ENCODE measurements at regions not wholly inside any gene's neighbourhood (a gene's known extent, or its start where the extent isn't known, plus 50 kb on each side); places are given as distances from the start of the nearest gene placed in this dataset.

DNA sequence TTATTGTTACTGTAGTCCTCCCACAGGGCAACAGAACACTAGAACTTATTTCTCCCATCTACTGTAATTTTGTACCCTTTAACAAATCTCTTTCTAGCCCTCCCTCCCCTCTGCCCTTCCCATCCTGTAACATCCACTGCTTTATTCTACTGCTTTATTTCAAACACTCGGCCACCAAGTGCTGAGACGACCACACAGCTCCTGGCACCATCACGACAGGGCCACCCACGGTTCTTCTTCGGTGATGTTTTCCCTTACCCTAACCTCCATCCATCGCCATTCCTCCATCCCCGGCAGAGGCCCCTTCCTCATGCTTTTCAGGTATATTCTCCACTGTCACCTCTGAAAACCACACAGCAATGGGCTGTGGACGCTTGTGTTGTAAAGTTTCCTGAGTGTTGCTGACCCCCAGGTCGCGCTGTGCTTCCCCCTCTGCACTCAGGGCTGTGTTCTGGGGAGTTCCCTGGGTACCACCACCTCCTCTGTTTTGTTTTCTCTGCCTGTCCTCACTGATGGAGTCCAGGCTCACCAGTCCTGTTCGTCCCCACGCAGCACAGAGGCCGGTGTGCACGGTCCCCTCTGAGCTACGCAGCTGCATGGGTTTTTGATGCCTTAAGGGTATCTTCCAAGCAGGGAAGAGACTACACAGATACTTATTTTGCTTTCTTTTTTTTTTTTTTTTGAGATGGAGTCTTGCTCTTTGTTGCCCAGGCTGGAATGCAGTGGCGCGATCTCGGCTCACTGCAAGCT, 207.2 kb upstream of the TMEM132C start:
- no peak for ATAC-seq
- no peaks in the 10 kb centered on the region for H3K36me3 ChIP-seq (ENCODE audit: control insufficient read depth in 2 of 2, insufficient read depth in 2 of 2, low read length in 1 of 2)
- no TSS peak for BruUV-seq (replicated peaks)
- ChIA-PET SMC1A (ENCODE audit: uncharacterized antibody, unreplicated experiment) (no interaction called here), POLR2A (no interaction called here), CTCF (no interaction called here), RAD21 (ENCODE audit: unreplicated experiment) (no interaction called here)
- no peak overlapping the region for H3K4me3 ChIP-seq
- no peak overlapping the region for H2AFZ ChIP-seq (ENCODE audit: control insufficient read depth, low read depth, low read length)
- H3K4me2 ChIP-seq (ENCODE audit: control insufficient read depth, insufficient read depth): no peak overlapping the region
- no peak for FAIRE-seq
- no peaks in the 10 kb centered on the region for H3K4me1 ChIP-seq (ENCODE audit: control insufficient read depth, insufficient read depth, low read length)
- intact Hi-C loops (cut with micrococcal nuclease; ENCODE audit: unreplicated experiment) (no loop called here), in situ Hi-C loops (cut with MboI) (no loop called here)
- H3K9me3 ChIP-seq (replicated peaks; ENCODE audit: control insufficient read depth, insufficient read depth, low read length): no peaks in the 10 kb centered on the region
- 44% methylated on average over 15 of the region's 18 CpGs for WGBS (ENCODE audit: insufficient coverage, insufficient replicate concordance, low lambda C conversion rate, missing lambda C conversion rate)
- H3K27me3 ChIP-seq (replicated peaks in 1 of 2; ENCODE audit: control insufficient read depth in 2 of 2, insufficient read depth in 2 of 2, low read length in 1 of 2): no peaks in the 10 kb centered on the region
- no peaks in the 10 kb centered on the region for H3K79me2 ChIP-seq (ENCODE audit: control insufficient read depth, insufficient read depth, low read length)
- DNase-seq (ENCODE audit: low read depth, low spot score): no peak
- no peak for TF ChIP-seq SRF (IDR thresholded peaks at IDR 0.05; ENCODE audit: low read depth in 2 of 2, low read length in 2 of 2)
- TF ChIP-seq WRNIP1 (IDR thresholded peaks at IDR 0.05; ENCODE audit: borderline replicate concordance, low read depth, low read length): no peak
- TF ChIP-seq TARDBP (IDR thresholded peaks at IDR 0.05; ENCODE audit: borderline replicate concordance): no peak
- no peak for TF ChIP-seq MYB (IDR thresholded peaks at IDR 0.05; ENCODE audit: borderline replicate concordance, low read depth, low read length)
- TF ChIP-seq RFX5 (IDR thresholded peaks at IDR 0.05; ENCODE audit: low read depth, low read length): no peak
- TF ChIP-seq, protein P1, sequence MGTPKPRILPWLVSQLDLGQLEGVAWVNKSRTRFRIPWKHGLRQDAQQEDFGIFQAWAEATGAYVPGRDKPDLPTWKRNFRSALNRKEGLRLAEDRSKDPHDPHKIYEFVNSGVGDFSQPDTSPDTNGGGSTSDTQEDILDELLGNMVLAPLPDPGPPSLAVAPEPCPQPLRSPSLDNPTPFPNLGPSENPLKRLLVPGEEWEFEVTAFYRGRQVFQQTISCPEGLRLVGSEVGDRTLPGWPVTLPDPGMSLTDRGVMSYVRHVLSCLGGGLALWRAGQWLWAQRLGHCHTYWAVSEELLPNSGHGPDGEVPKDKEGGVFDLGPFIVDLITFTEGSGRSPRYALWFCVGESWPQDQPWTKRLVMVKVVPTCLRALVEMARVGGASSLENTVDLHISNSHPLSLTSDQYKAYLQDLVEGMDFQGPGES (IDR thresholded peaks at IDR 0.05): no peak
- TF ChIP-seq, protein P2, sequence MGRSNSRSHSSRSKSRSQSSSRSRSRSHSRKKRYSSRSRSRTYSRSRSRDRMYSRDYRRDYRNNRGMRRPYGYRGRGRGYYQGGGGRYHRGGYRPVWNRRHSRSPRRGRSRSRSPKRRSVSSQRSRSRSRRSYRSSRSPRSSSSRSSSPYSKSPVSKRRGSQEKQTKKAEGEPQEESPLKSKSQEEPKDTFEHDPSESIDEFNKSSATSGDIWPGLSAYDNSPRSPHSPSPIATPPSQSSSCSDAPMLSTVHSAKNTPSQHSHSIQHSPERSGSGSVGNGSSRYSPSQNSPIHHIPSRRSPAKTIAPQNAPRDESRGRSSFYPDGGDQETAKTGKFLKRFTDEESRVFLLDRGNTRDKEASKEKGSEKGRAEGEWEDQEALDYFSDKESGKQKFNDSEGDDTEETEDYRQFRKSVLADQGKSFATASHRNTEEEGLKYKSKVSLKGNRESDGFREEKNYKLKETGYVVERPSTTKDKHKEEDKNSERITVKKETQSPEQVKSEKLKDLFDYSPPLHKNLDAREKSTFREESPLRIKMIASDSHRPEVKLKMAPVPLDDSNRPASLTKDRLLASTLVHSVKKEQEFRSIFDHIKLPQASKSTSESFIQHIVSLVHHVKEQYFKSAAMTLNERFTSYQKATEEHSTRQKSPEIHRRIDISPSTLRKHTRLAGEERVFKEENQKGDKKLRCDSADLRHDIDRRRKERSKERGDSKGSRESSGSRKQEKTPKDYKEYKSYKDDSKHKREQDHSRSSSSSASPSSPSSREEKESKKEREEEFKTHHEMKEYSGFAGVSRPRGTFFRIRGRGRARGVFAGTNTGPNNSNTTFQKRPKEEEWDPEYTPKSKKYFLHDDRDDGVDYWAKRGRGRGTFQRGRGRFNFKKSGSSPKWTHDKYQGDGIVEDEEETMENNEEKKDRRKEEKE (IDR thresholded peaks at IDR 0.05): no peak
- TF ChIP-seq TCF3 (IDR thresholded peaks at IDR 0.05; ENCODE audit: borderline replicate concordance, insufficient read depth, low read depth, low read length): no peak
- no peak for TF ChIP-seq RAD21 (IDR thresholded peaks at IDR 0.05; ENCODE audit: insufficient read depth, low read depth, low read length)
- no peak for TF ChIP-seq ZZZ3 (IDR thresholded peaks at IDR 0.05; ENCODE audit: control insufficient read depth, insufficient read length, low read depth)
- TF ChIP-seq, protein P3, sequence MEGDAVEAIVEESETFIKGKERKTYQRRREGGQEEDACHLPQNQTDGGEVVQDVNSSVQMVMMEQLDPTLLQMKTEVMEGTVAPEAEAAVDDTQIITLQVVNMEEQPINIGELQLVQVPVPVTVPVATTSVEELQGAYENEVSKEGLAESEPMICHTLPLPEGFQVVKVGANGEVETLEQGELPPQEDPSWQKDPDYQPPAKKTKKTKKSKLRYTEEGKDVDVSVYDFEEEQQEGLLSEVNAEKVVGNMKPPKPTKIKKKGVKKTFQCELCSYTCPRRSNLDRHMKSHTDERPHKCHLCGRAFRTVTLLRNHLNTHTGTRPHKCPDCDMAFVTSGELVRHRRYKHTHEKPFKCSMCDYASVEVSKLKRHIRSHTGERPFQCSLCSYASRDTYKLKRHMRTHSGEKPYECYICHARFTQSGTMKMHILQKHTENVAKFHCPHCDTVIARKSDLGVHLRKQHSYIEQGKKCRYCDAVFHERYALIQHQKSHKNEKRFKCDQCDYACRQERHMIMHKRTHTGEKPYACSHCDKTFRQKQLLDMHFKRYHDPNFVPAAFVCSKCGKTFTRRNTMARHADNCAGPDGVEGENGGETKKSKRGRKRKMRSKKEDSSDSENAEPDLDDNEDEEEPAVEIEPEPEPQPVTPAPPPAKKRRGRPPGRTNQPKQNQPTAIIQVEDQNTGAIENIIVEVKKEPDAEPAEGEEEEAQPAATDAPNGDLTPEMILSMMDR (IDR thresholded peaks at IDR 0.05 in 2 of 3, conservative IDR thresholded peaks at IDR 0.05 in 1 of 3; ENCODE audit: control insufficient read depth in 2 of 3, extremely low read depth in 1 of 3, insufficient read depth in 1 of 3, low read depth in 3 of 3, low read length in 3 of 3): no peak
- no peak for TF ChIP-seq CHD2 (IDR thresholded peaks at IDR 0.05; ENCODE audit: borderline replicate concordance, low read depth, low read length)
- H4K20me1 ChIP-seq (ENCODE audit: control insufficient read depth, insufficient read depth): no peaks in the 10 kb centered on the region
- no peak overlapping the region for H3K9ac ChIP-seq (ENCODE audit: control insufficient read depth, insufficient read depth, low read length)
- H3K27ac ChIP-seq (ENCODE audit: control insufficient read depth, insufficient read depth): no peak overlapping the region
